ENCODE measurements at regions not wholly inside any gene's neighbourhood (a gene's known extent, or its start where the extent isn't known, plus 50 kb on each side); places are given as distances from the start of the nearest gene placed in this dataset.

GRCh38 chr15:95895508-95895907, 435.0 kb upstream of the NR2F2 start:
- DNase-seq (no peak), ATAC-seq (ENCODE audit: insufficient read depth, low read depth) (no peak)
- Histone ChIP-seq H2AFZ (ENCODE audit: low read depth, low read length) (no peak overlapping the region), H3K4me1 (ENCODE audit: insufficient read depth, low read length) (peaks cover 6% of the 10 kb centered on the region), H3K27me3 (ENCODE audit: insufficient read depth, low read length, poor library complexity) (no peaks in the 10 kb centered on the region), H3K4me2 (ENCODE audit: insufficient read depth, low read length) (no peak overlapping the region), H3K4me3 (ENCODE audit: low read depth in 1 of 2, low read length in 2 of 2) (no peak overlapping the region), H3K9me3 (ENCODE audit: insufficient read depth, low read length, severe bottlenecking) (no peaks in the 10 kb centered on the region), H3K9ac (ENCODE audit: low read depth, low read length) (no peak overlapping the region), H3K36me3 (ENCODE audit: insufficient read depth, low read length) (no peaks in the 10 kb centered on the region), H3K27ac (ENCODE audit: low read length) (no peak overlapping the region), H4K20me1 (ENCODE audit: insufficient read depth, low read length) (no peaks in the 10 kb centered on the region), H3K79me2 (ENCODE audit: insufficient read depth, low read length) (no peaks in the 10 kb centered on the region)
- TF ChIP-seq, protein P1, sequence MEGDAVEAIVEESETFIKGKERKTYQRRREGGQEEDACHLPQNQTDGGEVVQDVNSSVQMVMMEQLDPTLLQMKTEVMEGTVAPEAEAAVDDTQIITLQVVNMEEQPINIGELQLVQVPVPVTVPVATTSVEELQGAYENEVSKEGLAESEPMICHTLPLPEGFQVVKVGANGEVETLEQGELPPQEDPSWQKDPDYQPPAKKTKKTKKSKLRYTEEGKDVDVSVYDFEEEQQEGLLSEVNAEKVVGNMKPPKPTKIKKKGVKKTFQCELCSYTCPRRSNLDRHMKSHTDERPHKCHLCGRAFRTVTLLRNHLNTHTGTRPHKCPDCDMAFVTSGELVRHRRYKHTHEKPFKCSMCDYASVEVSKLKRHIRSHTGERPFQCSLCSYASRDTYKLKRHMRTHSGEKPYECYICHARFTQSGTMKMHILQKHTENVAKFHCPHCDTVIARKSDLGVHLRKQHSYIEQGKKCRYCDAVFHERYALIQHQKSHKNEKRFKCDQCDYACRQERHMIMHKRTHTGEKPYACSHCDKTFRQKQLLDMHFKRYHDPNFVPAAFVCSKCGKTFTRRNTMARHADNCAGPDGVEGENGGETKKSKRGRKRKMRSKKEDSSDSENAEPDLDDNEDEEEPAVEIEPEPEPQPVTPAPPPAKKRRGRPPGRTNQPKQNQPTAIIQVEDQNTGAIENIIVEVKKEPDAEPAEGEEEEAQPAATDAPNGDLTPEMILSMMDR (IDR thresholded peaks at IDR 0.05; ENCODE audit: borderline replicate concordance, extremely low read depth, low read length, poor library complexity, severe bottlenecking) = no peak
- TF ChIP-seq EZH2 (IDR thresholded peaks at IDR 0.05; ENCODE audit: borderline replicate concordance, low read depth, low read length, severe bottlenecking) = no peak

DNA sequence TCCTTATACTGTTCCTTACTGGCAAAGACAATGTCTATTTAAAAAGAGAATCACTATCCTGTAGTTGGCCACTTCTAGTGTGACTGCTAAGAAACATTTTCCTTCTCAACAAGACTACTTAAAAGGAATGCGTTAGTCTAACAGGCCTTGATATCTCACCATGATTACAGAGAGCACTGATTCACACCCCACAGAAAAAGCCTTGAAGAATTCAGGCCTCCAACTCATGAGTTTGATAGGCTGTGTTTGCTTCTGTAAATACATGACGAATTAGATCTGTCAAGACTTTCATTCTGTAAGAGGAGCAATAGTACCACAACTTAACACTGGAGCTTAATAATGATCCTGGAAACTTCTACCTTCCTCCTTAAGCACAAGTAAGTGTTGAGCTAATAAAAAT, 432.8 kb upstream of the NR2F2 start:
- DNase-seq (no peak), ATAC-seq (ENCODE audit: insufficient read depth, low read depth) (no peak)
- no peaks in the 10 kb centered on the region for H3K36me3 ChIP-seq (ENCODE audit: insufficient read depth, low read length)

GRCh38 chr15:95898761-95899160, 431.7 kb upstream of the NR2F2 start:
- Histone ChIP-seq H3K79me2 (ENCODE audit: insufficient read depth, low read length) (no peaks in the 10 kb centered on the region), H3K9me3 (ENCODE audit: insufficient read depth, low read length, severe bottlenecking) (no peaks in the 10 kb centered on the region), H3K27ac (ENCODE audit: low read length) (no peak overlapping the region), H3K4me1 (ENCODE audit: insufficient read depth, low read length) (peaks cover 6% of the 10 kb centered on the region), H3K4me3 (ENCODE audit: low read depth in 1 of 2, low read length in 2 of 2) (no peak overlapping the region), H3K36me3 (ENCODE audit: insufficient read depth, low read length) (no peaks in the 10 kb centered on the region), H3K9ac (ENCODE audit: low read depth, low read length) (no peak overlapping the region), H3K27me3 (ENCODE audit: insufficient read depth, low read length, poor library complexity) (no peaks in the 10 kb centered on the region), H3K4me2 (ENCODE audit: insufficient read depth, low read length) (no peak overlapping the region), H2AFZ (ENCODE audit: low read depth, low read length) (no peak overlapping the region), H4K20me1 (ENCODE audit: insufficient read depth, low read length) (no peaks in the 10 kb centered on the region)
- ATAC-seq (ENCODE audit: insufficient read depth, low read depth) (no peak), DNase-seq (no peak)
- TF ChIP-seq EZH2 (IDR thresholded peaks at IDR 0.05; ENCODE audit: borderline replicate concordance, low read depth, low read length, severe bottlenecking) = no peak
- TF ChIP-seq, protein P1 (IDR thresholded peaks at IDR 0.05; ENCODE audit: borderline replicate concordance, extremely low read depth, low read length, poor library complexity, severe bottlenecking) = no peak

More for the DNA sequence above, 432.8 kb upstream of the NR2F2 start:
- Histone ChIP-seq H3K79me2 (ENCODE audit: insufficient read depth, low read length) (no peaks in the 10 kb centered on the region), H3K27me3 (ENCODE audit: insufficient read depth, low read length, poor library complexity) (no peaks in the 10 kb centered on the region), H3K9ac (ENCODE audit: low read depth, low read length) (no peak overlapping the region), H3K27ac (ENCODE audit: low read length) (no peak overlapping the region), H3K4me3 (ENCODE audit: low read depth in 1 of 2, low read length in 2 of 2) (no peak overlapping the region), H3K4me1 (ENCODE audit: insufficient read depth, low read length) (peaks cover 6% of the 10 kb centered on the region), H2AFZ (ENCODE audit: low read depth, low read length) (no peak overlapping the region), H4K20me1 (ENCODE audit: insufficient read depth, low read length) (no peaks in the 10 kb centered on the region), H3K9me3 (ENCODE audit: insufficient read depth, low read length, severe bottlenecking) (no peaks in the 10 kb centered on the region), H3K4me2 (ENCODE audit: insufficient read depth, low read length) (no peak overlapping the region)
- no peak for TF ChIP-seq EZH2 (IDR thresholded peaks at IDR 0.05; ENCODE audit: borderline replicate concordance, low read depth, low read length, severe bottlenecking)
- TF ChIP-seq, protein P1 (IDR thresholded peaks at IDR 0.05; ENCODE audit: borderline replicate concordance, extremely low read depth, low read length, poor library complexity, severe bottlenecking) = no peak

DNA sequence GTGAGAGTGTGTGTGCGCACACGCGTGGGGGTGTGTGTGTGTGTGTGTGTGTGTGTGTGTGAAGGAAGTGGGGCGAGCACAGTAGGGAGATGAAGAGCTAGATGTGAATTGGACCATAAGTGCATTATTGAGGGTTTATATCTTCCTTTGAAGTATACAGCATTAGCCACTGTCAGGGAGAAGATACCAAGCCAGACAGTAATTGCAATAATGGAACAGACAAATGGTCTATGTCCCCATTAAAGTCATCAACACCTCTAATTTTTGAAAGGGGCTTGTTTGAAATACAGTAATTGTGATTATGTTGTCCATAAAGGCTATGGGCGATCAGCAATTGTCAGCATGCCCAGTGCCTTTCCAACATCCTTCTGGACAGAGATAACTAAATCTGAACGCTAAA, 429.2 kb upstream of the NR2F2 start:
- ATAC-seq (ENCODE audit: insufficient read depth, low read depth) (no peak), DNase-seq (no peak)
- no peak overlapping the region for H3K27ac ChIP-seq (ENCODE audit: low read length)
- no peak overlapping the region for H3K9ac ChIP-seq (ENCODE audit: low read depth, low read length)
- TF ChIP-seq, protein P1 (IDR thresholded peaks at IDR 0.05; ENCODE audit: borderline replicate concordance, extremely low read depth, low read length, poor library complexity, severe bottlenecking) = no peak
- no peak for TF ChIP-seq EZH2 (IDR thresholded peaks at IDR 0.05; ENCODE audit: borderline replicate concordance, low read depth, low read length, severe bottlenecking)
- H4K20me1 ChIP-seq (ENCODE audit: insufficient read depth, low read length) = no peaks in the 10 kb centered on the region
- no peaks in the 10 kb centered on the region for H3K79me2 ChIP-seq (ENCODE audit: insufficient read depth, low read length)
- no peak overlapping the region for H3K4me3 ChIP-seq (ENCODE audit: low read depth in 1 of 2, low read length in 2 of 2)
- H3K4me2 ChIP-seq (ENCODE audit: insufficient read depth, low read length) = no peak overlapping the region
- no peaks in the 10 kb centered on the region for H3K4me1 ChIP-seq (ENCODE audit: insufficient read depth, low read length)
- no peaks in the 10 kb centered on the region for H3K27me3 ChIP-seq (ENCODE audit: insufficient read depth, low read length, poor library complexity)
- no peak overlapping the region for H2AFZ ChIP-seq (ENCODE audit: low read depth, low read length)
- H3K9me3 ChIP-seq (ENCODE audit: insufficient read depth, low read length, severe bottlenecking) = no peaks in the 10 kb centered on the region
- H3K36me3 ChIP-seq (ENCODE audit: insufficient read depth, low read length) = no peaks in the 10 kb centered on the region
